ENCODE measurements at regions not wholly inside any gene's neighbourhood (a gene's known extent, or its start where the extent isn't known, plus 50 kb on each side); places are given as distances from the start of the nearest gene placed in this dataset.

- Histone ChIP-seq H3K4me1 (ENCODE audit: control insufficient read depth in 1 of 2, insufficient read depth in 2 of 2, low read length in 2 of 2) (peaks cover 0 to 7% of the 10 kb centered on the region in 2 experiments; a peak in 1 of 4 replicates), H3K79me2 (ENCODE audit: insufficient read depth, low read length) (no peaks in the 10 kb centered on the region), H3K9me3 (ENCODE audit: control insufficient read depth in 1 of 2, insufficient read depth in 1 of 2, low read depth in 1 of 2, low read length in 2 of 2) (no peaks in the 10 kb centered on the region), H3K36me3 (ENCODE audit: control insufficient read depth in 1 of 2, insufficient read depth in 2 of 2, low read length in 2 of 2) (no peaks in the 10 kb centered on the region), H4K20me1 (ENCODE audit: insufficient read depth) (no peaks in the 10 kb centered on the region), H3K4me2 (ENCODE audit: low read length) (no peak overlapping the region), H3K4me3 (replicated peaks in 1 of 2; ENCODE audit: low read depth in 1 of 2, low read length in 2 of 2) (no peak overlapping the region), H2AFZ (ENCODE audit: low read depth, low read length, poor library complexity, severe bottlenecking) (no peak overlapping the region), H3K27ac (ENCODE audit: low read depth, low read length) (no peak overlapping the region), H3K9me2 (ENCODE audit: insufficient read depth) (peaks cover 5% of the 10 kb centered on the region; the same call in 1 of the 2 replicates), H3K9ac (ENCODE audit: low read length) (no peak overlapping the region), H3K27me3 (ENCODE audit: insufficient read depth, low read length) (no peaks in the 10 kb centered on the region)
- POLR2A ChIA-PET, result no interaction called here
- CTCF ChIA-PET, result no interaction called here
- RAD21 ChIA-PET (ENCODE audit: low non-redundant PET in 1 of 2, low total read pairs in 2 of 2, uncharacterized antibody in 2 of 2, unreplicated experiment in 2 of 2), result no interaction called here
- ATAC-seq (no peak), DNase-seq (ENCODE audit: low read depth, low spot score) (no peak)
- BruUV-seq (replicated peaks), result no TSS peak
- intact Hi-C loops (cut with micrococcal nuclease), result no loop called here
- no peak for TF ChIP-seq EZH2 (IDR thresholded peaks at IDR 0.05)
- no peak for TF ChIP-seq SIN3A (IDR thresholded peaks at IDR 0.05; ENCODE audit: low read depth)
- no peak for TF ChIP-seq ZBTB33 (IDR thresholded peaks at IDR 0.05; ENCODE audit: extremely low read depth, insufficient replicate concordance, low read length)
- TF ChIP-seq JUND (IDR thresholded peaks at IDR 0.05), result no peak
- TF ChIP-seq ZNF274 (IDR thresholded peaks at IDR 0.05; ENCODE audit: low read depth, low read length), result no peak
- TF ChIP-seq TCF7L2 (IDR thresholded peaks at IDR 0.05; ENCODE audit: borderline replicate concordance, extremely low read depth, insufficient read depth, insufficient read length), result no peak
- no peak for TF ChIP-seq EGR1 (IDR thresholded peaks at IDR 0.05; ENCODE audit: low read depth)
- TF ChIP-seq, protein P1, sequence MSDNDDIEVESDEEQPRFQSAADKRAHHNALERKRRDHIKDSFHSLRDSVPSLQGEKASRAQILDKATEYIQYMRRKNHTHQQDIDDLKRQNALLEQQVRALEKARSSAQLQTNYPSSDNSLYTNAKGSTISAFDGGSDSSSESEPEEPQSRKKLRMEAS (IDR thresholded peaks at IDR 0.05), result no peak
- no peak for TF ChIP-seq POLR2A (IDR thresholded peaks at IDR 0.05; ENCODE audit: borderline replicate concordance, extremely low read depth, insufficient read depth, insufficient read length)
- TF ChIP-seq CEBPB (IDR thresholded peaks at IDR 0.05; ENCODE audit: low read depth), result no peak
These were observed 69.8 kb upstream of the FHL2 start for GRCh38 chr2:105468582-105469042.

Data from HCT116 (cell line).